Stimulated activated CD8-positive, alpha-beta memory T cell treated with anti-CD3 and anti-CD28 coated beads, Interleukin-7, amount 100 ng/mL, for 48 hours (primary cell): ENCODE measurements at regions not wholly inside any gene's neighbourhood (a gene's known extent, or its start where the extent isn't known, plus 50 kb on each side); places are given as distances from the start of the nearest gene placed in this dataset.
"Not testable (repeated sequence)": the region's sequence is repeated elsewhere in the genome, so short reads cannot be mapped to it uniquely, and the experiment has no call there.

Experiments used
- DNase-seq, 2 donors: peaks; one replicate each; pipeline ENCODE4 v3.0.0-alpha.2; 2020; ENCODE audit warnings: low read depth in 1 of 2; ENCODE audit errors: extremely low read depth in 1 of 2

DNA sequence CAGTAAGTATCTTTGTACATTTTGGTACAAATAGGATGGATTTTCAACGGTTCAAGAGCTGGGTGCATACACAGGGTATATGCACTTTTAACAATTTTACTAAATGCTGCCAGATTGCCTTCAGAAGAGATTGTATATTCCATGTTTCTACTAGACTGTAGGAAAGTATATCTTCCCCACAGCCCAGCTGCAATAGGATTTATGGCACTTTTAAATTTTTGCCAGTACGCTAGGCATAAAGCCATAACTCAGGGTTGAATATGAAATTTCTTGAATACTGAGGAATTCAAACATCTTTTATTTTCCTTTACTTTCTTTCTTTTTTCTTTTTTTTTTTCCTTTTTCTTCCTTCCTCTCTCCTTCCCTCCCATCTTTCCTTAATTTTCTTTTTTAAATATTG, 78.7 kb upstream of the SULF2 start:
- DNase-seq: no peak

- no peak for DNase-seq
Measured at GRCh38 chr20:47863315-47863965, 78.2 kb upstream of the SULF2 start.

DNA sequence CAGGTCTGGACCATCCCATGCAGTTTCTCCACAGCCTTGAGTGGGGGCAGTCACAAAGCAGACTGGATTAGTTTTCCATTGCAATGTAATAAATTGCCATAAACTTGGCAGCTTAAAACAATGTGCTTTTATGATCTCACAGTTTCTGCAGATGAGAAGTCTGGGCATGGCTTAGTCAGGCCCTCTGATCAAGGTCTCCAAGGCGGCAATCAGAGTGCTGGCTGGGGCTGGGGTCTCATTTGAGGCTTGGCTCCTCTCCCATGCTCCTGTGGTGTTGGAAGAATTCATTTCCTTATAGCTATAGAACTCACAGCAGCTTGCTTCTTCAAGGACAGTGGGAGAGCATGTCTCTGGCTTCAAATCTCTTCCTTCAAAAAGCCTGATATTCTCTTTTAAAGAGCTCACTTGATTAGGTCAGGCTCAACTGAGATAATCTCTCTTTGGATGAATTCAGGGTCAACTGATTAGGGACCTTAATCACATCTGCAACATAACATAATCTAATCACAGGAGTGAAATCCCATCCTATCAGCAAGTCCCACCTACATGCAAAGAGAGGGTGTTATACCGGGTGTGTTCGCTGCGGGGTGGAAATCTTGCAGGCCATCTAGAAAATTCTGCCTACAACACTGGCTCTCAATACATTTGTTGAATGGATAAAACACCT, 77.4 kb upstream of the SULF2 start:
- DNase-seq: no peak

GRCh38 chr20:47861116-47861515, 75.8 kb upstream of the SULF2 start:
- DNase-seq: no peak

DNA sequence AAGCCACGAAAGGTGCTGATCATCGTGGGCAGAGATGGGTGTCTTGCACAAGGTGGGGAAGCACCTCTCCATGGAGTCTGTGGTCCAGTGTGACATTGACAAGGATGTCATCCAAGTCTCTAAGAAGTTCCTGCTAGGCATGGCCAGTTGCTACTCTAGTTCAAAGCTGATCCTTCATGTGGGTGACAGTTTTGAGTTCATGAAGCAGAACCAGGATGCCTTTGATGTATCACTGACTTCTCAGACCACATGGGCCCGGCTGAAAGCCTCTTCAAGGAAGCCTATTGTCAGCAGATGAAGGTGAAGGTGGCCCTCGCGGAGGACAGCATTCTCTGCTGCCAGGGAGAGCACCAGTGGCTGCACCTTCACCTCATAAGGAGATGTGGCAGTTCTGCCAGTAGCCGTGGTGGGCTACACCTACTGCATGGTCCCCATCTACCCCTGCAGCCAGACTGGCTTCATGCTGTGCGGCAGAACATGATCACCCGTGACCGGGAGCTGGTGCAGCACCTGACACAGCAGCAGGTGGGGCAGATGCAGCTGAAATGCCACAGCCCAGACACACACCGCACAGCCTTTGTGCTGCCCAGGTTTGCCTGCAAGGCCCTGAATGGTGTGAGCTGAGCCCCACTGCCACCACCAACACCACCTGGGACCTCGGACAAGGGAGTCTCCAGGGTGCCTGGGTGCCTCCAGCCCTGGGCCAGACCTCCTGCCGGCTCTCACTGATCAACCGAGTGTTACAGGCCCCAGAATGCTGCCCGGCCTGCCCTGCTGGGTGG, 75.0 kb upstream of the SULF2 start:
- no peak for DNase-seq

- DNase-seq: no peak
Measured at GRCh38 chr20:47859278-47859677, 74.0 kb upstream of the SULF2 start.

DNA sequence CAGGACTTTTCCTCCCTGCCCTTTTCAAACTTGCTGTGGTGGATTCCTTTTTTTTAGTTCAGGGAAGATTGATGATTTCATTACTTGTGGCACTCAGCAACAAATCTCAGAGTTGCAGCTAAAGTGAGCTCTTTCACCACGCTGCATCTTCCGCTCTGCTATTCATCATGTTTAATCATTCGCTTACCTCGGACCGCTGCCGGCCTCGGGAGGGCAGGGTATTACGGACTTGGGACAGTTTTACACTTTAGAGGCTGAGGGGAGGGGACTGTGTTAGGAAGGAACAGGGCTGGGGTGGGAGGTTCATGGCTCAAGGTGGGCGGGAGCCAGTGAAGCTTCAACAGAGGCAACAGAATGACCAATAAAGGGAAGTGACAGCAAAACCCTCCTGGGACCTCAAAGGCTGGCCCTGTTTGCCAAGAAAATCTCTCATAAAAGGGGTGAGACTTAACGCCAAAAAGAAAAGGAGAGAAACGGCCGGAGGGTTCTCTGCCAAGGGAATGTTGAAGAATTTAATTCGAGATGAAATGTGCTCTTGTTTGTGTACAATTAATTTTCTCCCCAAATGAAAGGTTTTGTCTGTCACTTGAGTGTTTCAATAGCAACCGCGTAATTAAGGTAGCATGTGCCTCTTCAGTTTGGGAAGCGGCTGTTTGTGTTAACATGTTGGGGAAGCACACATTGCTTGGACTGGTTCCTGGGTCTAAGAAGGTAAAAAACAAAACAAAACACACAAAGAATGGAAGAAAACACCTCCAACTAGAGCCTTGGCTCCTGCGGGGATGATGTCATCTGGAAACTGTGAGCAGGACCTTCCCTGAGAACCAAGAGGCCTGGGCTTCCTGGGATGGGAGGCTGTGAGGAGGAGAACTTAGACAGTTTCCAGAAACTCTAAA, 72.5 kb upstream of the SULF2 start:
- no peak for DNase-seq

DNA sequence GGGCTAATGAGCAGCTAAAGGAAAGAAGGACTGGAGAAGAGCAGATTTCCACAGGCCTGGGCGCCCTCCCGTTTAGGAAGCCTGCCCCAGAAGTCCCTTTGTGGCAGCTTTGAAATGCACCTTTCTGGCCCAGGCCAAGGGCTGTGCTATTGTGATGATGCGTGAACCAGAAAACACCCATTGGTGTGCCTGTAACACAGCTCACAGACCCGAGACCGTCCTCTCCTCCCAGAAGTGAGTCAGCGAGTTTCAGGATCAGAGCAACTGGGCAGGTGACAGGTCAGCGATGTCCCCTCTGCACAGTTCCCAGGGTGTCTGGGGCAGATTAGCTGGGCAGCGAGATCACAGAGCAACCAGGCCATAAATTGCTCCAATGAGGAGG, 71.9 kb upstream of the SULF2 start:
- DNase-seq: no peak

DNA sequence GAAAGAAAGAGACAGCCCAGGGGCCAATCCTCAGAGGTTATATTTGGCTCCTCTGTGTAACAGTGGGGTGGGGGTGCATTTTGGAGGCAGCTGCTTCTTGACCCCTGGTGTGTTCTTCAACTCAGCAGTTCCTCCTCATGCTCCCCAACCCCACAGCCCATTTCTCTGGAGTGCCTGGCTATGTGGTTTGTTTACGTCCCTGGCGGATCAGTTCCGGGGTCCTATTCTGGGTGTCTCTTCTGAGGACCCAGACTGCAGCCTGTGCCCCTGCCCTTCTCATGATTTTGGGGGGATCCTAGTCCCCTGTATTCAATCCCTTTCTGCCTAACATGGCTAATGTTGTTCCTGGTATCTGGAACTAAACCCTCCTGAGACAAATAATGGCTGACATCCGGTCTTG, 70.5 kb upstream of the SULF2 start:
- DNase-seq: no peak

- no peak for DNase-seq
Measured at GRCh38 chr20:47854687-47855212, 69.5 kb upstream of the SULF2 start.

DNA sequence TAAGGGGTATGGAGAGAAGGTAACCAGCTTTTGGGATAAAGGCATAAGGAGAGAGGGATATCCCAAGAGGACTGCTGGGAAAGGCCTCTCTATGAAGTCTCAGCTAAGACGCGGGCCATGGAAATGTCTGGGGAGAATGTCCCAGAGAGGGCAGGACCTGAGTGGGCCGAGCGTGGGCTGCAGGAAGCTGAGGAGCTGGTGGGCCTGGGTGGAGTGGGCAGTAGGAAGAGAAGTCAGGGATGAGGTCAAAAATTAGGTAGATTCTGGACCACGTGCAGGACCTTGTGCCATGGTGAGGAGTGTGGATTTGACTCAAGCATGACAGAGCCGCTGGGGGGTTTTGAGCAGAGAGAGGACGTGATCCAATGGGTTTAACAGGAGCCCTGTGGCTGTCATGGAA, 66.5 kb upstream of the SULF2 start:
- DNase-seq: no peak

DNA sequence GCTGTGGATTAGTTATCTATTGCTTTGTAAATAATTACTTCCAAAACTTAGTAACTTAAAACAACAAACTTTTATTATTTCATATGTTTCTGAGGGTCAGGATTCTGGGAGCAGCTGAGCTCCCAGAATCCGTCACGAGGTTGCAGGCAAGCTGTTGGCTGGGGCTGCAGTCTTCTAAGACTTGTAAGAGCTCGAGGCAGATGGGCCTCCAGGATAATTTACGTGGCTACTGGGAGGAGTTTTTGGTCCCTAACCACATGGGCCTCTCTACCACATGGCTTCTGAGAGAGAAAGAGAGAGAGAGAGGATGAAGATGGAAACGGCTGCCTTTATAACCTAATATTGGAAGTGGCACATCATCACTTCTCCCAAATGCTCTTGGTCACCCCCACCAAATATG, 64.9 kb upstream of the SULF2 start:
- no peak for DNase-seq

GRCh38 chr20:47849596-47849995, 64.3 kb upstream of the SULF2 start:
- DNase-seq: no peak

DNA sequence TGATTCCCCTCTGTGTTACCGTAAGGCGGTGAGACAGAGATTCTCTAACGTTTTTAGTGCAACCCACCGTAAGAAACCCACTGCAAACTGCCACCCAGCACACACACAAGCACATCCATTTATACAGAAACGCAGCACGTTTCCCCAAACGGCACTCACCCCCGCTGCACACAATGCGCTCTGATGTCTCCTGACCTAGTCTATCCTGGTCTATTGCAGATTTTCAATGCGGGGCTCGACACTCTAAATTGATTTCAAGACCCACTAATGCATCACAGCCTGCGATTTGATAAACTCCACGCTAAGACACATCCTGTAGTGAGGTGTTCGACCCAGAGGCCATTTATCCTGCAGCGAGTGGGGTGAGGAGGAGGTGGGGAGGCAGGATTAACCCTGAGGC, 63.7 kb upstream of the SULF2 start:
- DNase-seq: no peak

- DNase-seq: not testable (repeated sequence)
Measured at GRCh38 chr20:47848534-47848933, 63.3 kb upstream of the SULF2 start.

GRCh38 chr20:47847884-47848485, 62.7 kb upstream of the SULF2 start:
- DNase-seq: no peak

- not testable (repeated sequence) for DNase-seq
Measured at GRCh38 chr20:47847220-47847619, 61.9 kb upstream of the SULF2 start.

- not testable (repeated sequence) for DNase-seq
Measured at GRCh38 chr20:47846651-47847050, 61.4 kb upstream of the SULF2 start.

DNA sequence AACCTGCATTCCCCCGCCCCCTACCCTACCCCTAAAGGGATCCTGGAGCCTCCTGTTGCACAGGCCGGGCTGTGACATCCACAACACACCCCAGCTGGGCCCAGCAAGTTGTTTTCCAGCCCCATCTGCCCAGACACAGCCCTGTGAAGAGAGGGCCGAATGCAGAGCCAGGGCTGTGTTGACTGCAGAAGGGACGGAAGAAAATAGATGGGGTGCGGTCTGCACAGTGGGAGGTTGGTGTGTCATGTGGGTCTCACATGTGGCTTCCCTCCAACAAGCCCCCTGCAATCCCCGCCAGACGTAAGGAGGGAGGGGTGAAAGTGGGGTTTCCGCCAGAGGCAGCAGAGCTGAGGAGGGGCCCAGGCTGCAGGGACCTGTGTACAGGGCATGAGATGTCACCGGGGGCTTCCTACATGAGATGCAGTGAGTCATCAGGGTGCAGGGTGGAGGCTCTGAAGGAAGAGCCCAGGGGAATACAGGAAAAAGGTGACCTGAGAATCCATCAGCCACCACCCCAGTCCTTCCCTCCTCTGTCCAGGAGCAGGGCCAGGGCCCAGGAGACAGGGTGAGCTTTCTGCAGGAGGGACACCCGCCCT, 60.2 kb upstream of the SULF2 start:
- not testable (repeated sequence) for DNase-seq

DNA sequence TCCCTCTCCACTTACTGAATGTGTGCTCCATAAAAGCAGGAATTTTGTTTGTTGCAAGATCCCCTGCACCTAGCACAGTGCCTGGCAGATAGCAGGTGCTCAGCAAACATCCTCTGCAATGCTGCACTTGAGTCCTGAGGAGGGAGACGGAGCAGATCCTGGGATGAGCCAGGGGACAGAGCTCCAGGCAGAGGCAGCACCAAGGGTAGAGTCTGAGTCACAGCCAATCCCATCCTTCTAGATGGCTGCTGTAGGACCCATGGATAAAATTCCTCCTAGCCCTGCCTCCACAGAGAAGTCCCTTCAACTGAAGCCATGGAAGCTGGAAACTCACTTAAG, 59.3 kb upstream of the SULF2 start:
- not testable (repeated sequence) for DNase-seq
